Liver (tissue), 7 donors: ENCODE measurements at regions not wholly inside any gene's neighbourhood (a gene's known extent, or its start where the extent isn't known, plus 50 kb on each side); places are given as distances from the start of the nearest gene placed in this dataset.

Source experiments
- DNase-seq: peaks from one replicate; pipeline ENCODE4 v3.0.0-alpha.2; 2017; ENCODE audit warnings: low spot score
- H3K27ac ChIP-seq, 2 donors: one replicate each; pipeline ENCODE4 v1.7.0; 2013; ENCODE audit warnings: inconsistent platforms in 2 of 2, low read length in 2 of 2, control low read depth in 1 of 2, low read depth in 1 of 2, mild to moderate bottlenecking in 1 of 2
- H3K27me3 ChIP-seq, 4 donors: one replicate each; pipeline versions ENCODE4 v1.6.1 to v1.7.0; 2013; ENCODE audit warnings: low read length in 3 of 4, inconsistent platforms in 1 of 4, mild to moderate bottlenecking in 1 of 4, moderate library complexity in 1 of 4; ENCODE audit not compliant: control insufficient read depth in 4 of 4, insufficient read depth in 4 of 4
- H3K36me3 ChIP-seq, 4 donors: one replicate each; pipeline versions ENCODE4 v1.6.1 to v1.7.0; 2013; ENCODE audit warnings: low read length in 3 of 4, mild to moderate bottlenecking in 3 of 4, low read depth in 1 of 4, moderate library complexity in 1 of 4; ENCODE audit not compliant: control insufficient read depth in 4 of 4, insufficient read depth in 3 of 4
- H3K4me1 ChIP-seq, 4 donors: one replicate each; pipeline versions ENCODE4 v1.6.1 to v1.7.0; 2013; ENCODE audit warnings: low read length in 3 of 4, mild to moderate bottlenecking in 3 of 4, moderate library complexity in 1 of 4; ENCODE audit not compliant: control insufficient read depth in 4 of 4, insufficient read depth in 4 of 4
- H3K4me3 ChIP-seq, 3 donors: one replicate each; pipeline versions ENCODE4 v1.6.1 to v1.7.0; 2013; ENCODE audit warnings: low read length in 3 of 3, control low read depth in 1 of 3, low read depth in 1 of 3, mild to moderate bottlenecking in 1 of 3
- H3K9ac ChIP-seq, 2 donors: one replicate each; pipeline ENCODE4 v1.7.0; 2013; ENCODE audit warnings: low read length in 2 of 2, mild to moderate bottlenecking in 2 of 2, moderate library complexity in 2 of 2, control low read depth in 1 of 2, low read depth in 1 of 2
- H3K9me3 ChIP-seq, 4 donors: one replicate each; pipeline versions ENCODE4 v1.6.1 to v1.7.0; 2013; ENCODE audit warnings: low read length in 3 of 4; ENCODE audit not compliant: control insufficient read depth in 4 of 4
- FOXA1 ChIP-seq: IDR thresholded peaks from 2 replicates; pipeline ENCODE4 v1.6.1; 2016; ENCODE audit warnings: antibody characterized with exemption
- FOXA2 ChIP-seq: IDR thresholded peaks from 2 replicates; pipeline ENCODE4 v1.6.1; 2016; ENCODE audit warnings: antibody characterized with exemption
- GABPA ChIP-seq, 2 donors: IDR thresholded peaks in 1 of 2; conservative IDR thresholded peaks in 1 of 2; 2 replicates each; pipeline ENCODE4 v1.6.1; 2016; ENCODE audit warnings: antibody characterized with exemption in 2 of 2, mild to moderate bottlenecking in 1 of 2, moderate library complexity in 1 of 2
- HNF4A ChIP-seq, 2 donors: conservative IDR thresholded peaks; 2 replicates each; pipeline ENCODE4 v1.6.1; 2016; ENCODE audit warnings: antibody characterized with exemption in 2 of 2, mild to moderate bottlenecking in 2 of 2
- MAX ChIP-seq: IDR thresholded peaks from 2 replicates; pipeline ENCODE4 v1.6.1; 2016; ENCODE audit warnings: antibody characterized with exemption
- NR2F2 ChIP-seq: IDR thresholded peaks from 2 replicates; pipeline ENCODE4 v1.6.1; 2016; ENCODE audit warnings: antibody characterized with exemption
- RAD21 ChIP-seq, 2 donors: IDR thresholded peaks; 2 replicates each; pipeline ENCODE4 v1.6.1; 2016; ENCODE audit warnings: antibody characterized with exemption in 2 of 2, mild to moderate bottlenecking in 2 of 2
- REST ChIP-seq: IDR thresholded peaks from 2 replicates; pipeline ENCODE4 v1.6.1; 2016; ENCODE audit warnings: antibody characterized with exemption, mild to moderate bottlenecking
- SP1 ChIP-seq: IDR thresholded peaks from 2 replicates; pipeline ENCODE4 v1.6.1; 2018; ENCODE audit warnings: antibody characterized with exemption, mild to moderate bottlenecking
- TAF1 ChIP-seq: conservative IDR thresholded peaks from 2 replicates; pipeline ENCODE4 v1.6.1; 2016; ENCODE audit warnings: antibody characterized with exemption, mild to moderate bottlenecking
- YY1 ChIP-seq: IDR thresholded peaks from 2 replicates; pipeline ENCODE4 v1.6.1; 2016; ENCODE audit warnings: antibody characterized with exemption, mild to moderate bottlenecking
- WGBS: extraction: QIAGEN DNeasy Blood & Tissue Kit; methylation state at CpG from one replicate; pipeline ENCODE4 v1.1.7; 2013; 5-methylcytosine and 5-hydroxymethylcytosine counted together
- TF ChIP-seq, protein P1 (sequence below): IDR thresholded peaks from 2 replicates; pipeline ENCODE4 v1.6.1; 2016; ENCODE audit warnings: antibody characterized with exemption
- donor health status: healthy.
- donor health status: healthy.
- donor health status: healthy.
- donor health status: healthy.

DNA sequence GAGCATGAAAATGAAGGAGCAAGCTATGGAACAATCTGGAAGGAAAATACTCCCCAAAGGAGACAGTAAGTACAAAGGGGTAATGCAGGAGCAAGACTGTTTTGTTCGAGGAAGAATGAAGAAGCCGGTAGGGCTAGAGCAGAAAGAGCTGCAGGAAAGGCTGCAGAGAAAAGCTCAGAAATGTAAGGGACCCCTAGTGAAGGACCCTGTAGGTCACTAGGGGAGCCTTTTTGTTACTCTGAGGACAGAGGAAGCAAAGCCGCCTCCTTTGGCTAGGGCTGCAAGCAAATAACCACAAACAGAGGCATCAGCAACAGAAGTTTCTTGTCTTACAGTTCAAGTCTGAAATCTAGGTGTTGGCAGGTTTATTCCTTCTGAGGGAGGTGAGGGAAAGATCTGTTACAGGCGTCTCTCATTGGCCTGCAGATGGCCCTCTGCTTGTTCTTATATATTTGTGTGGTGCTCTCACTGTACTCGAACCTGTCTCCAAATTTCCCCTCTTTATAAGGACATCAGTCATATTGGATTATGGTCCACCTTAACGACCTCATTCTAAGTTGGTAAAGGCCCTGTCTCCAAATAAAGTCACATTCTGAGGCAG lies 362.3 kb downstream of the COG6 start:
- TF ChIP-seq TAF1 (no peak), YY1 (no peak), NR2F2 (no peak), GABPA (IDR thresholded peaks at IDR 0.05 in 1 of 2, conservative IDR thresholded peaks at IDR 0.05 in 1 of 2) (no peak), FOXA1 (no peak), SP1 (no peak), MAX (no peak), HNF4A (conservative IDR thresholded peaks at IDR 0.05) (no peak), FOXA2 (no peak), RAD21 (IDR thresholded peaks at IDR 0.05) (no peak), REST (no peak)
- TF ChIP-seq, protein P1, sequence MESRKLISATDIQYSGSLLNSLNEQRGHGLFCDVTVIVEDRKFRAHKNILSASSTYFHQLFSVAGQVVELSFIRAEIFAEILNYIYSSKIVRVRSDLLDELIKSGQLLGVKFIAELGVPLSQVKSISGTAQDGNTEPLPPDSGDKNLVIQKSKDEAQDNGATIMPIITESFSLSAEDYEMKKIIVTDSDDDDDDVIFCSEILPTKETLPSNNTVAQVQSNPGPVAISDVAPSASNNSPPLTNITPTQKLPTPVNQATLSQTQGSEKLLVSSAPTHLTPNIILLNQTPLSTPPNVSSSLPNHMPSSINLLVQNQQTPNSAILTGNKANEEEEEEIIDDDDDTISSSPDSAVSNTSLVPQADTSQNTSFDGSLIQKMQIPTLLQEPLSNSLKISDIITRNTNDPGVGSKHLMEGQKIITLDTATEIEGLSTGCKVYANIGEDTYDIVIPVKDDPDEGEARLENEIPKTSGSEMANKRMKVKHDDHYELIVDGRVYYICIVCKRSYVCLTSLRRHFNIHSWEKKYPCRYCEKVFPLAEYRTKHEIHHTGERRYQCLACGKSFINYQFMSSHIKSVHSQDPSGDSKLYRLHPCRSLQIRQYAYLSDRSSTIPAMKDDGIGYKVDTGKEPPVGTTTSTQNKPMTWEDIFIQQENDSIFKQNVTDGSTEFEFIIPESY = no peak
- Histone ChIP-seq H3K9me3 (no peaks in the 10 kb centered on the region), H3K4me1 (no peaks in the 10 kb centered on the region), H3K27ac (no peak overlapping the region), H3K36me3 (no peaks in the 10 kb centered on the region), H3K9ac (no peak overlapping the region), H3K4me3 (no peak overlapping the region), H3K27me3 (no peaks in the 10 kb centered on the region)
- DNase-seq = no peak
- 78% methylated on average over 6 of the region's 6 CpGs for WGBS

- H3K27ac ChIP-seq = no peak overlapping the region
- no peak for DNase-seq
- WGBS = 93% methylated on average over 3 of the region's 3 CpGs
- no peaks in the 10 kb centered on the region for H3K4me1 ChIP-seq
- H3K36me3 ChIP-seq = no peaks in the 10 kb centered on the region
- no peak for TF ChIP-seq GABPA (IDR thresholded peaks at IDR 0.05 in 1 of 2, conservative IDR thresholded peaks at IDR 0.05 in 1 of 2)
- no peak for TF ChIP-seq HNF4A (conservative IDR thresholded peaks at IDR 0.05)
- no peak for TF ChIP-seq NR2F2
- TF ChIP-seq, protein P1 = no peak
- TF ChIP-seq TAF1 = no peak
- H3K9ac ChIP-seq = no peak overlapping the region
- H3K9me3 ChIP-seq = no peaks in the 10 kb centered on the region
- H3K4me3 ChIP-seq = no peak overlapping the region
- no peaks in the 10 kb centered on the region for H3K27me3 ChIP-seq
These were observed 368.2 kb downstream of the COG6 start for GRCh38 chr13:40023595-40024203.
